T1000 (cell line): ENCODE measurements at regions not wholly inside any gene's neighbourhood (a gene's known extent, or its start where the extent isn't known, plus 50 kb on each side); places are given as distances from the start of the nearest gene placed in this dataset.

Experiments
- DNase-seq: peaks from one replicate; lab custom pipeline; 2025; ENCODE audit warnings: mixed read lengths; lab: John Stamatoyannopoulos, UW

- no peak for DNase-seq
Observed at GRCh38 chr3:162302983-162303624, 806.5 kb downstream of the OTOL1 start.

DNA sequence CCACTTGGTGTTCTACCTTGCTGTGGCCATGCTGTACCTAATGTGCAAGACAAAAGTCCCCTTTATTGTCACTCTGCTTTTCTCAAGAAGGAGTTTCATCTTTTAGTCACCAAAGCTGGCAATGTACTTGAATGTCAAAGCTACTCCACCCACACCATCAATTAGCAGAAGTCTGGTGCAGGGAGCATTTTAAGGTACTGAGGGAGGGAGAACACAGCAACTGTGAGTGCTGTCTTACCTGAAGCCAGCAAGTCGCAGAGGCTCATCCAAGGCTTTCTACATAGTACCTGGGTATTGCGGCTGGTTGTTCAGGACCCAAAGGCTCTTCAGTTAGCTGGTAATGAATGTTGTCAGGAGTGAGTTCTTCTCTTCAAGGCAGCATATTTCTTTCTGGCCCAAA is 820.4 kb downstream of the OTOL1 start:
- DNase-seq, result no peak

- no peak for DNase-seq
Observed at GRCh38 chr3:162328649-162329048, 832.0 kb downstream of the OTOL1 start.

DNA sequence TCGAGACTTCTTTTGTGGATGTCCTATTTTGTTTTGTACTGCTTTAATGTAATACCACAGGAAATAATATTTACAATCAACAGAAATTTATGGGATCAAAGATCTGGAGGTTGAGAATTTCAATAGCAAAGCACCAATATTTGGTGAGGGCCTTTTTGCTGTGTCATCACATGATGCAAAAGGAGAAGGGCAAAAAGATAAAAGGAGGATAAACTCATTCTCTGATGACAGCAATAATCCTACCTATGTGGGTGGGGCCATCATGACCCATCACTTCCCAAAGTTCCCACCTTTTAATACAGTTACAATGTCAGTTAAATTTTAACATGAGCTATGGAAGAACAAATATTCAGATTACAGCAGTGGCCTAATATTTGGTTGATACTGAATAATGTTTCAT is 832.9 kb downstream of the OTOL1 start:
- no peak for DNase-seq

DNA sequence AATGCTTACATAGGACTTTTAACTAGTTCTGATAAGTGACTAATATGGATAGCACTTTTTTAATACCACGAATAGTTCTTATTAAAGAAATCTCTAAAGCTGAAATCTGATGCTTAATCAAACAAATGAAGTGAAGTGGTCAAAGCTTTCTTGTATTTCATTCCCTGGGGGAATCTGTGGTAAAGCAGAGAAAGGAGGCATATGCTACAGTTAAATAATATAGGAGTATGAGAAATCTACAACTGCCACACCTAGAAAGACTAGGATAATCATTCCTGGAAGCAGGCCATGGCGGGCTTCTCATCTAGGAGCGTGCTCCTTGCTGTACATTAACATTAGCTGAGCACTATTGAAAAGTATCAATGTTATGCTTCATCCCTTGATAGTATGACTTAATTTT is 835.7 kb downstream of the OTOL1 start:
- no peak for DNase-seq

DNA sequence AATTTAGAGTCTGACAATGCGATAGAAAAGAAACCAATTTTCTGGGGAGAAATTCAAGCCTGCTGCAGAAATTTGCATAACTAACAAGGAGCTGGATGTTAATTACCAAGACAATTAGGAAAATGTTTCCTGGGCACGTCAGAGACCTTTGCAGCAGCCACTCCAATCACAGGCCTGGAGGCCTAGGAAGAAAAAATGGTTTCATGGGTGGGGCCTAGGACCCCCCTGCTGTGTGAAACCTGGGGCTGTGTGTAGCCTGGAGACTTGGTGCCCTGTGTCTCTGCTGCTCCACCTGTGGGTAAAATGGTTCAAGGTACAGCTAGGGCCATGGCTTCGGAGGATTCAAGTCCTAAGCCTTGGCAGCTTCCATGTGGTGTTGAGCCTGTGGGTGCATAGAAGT is 837.9 kb downstream of the OTOL1 start:
- DNase-seq, result no peak

- DNase-seq, result no peak
Observed at GRCh38 chr3:162337630-162338029, 841.0 kb downstream of the OTOL1 start.

DNA sequence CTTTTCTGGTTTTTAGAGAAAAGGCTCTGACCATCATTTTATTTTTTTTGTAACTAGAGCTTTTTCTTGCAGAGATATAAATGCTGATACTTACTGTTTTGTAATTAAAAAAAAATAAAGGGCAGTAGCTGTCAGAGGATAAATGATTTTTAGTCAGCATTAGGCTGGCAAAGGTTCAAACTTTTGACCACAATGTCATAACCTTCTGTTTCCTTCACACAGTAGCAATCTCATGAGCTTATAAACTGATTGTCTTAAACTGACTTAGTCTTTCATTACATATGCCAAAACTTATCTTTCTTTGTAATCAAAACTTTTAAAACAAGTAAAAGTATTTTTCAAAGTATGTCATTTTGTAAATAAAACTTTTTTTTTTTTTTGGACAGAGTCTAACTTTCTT is 841.9 kb downstream of the OTOL1 start:
- DNase-seq, result no peak

- no peak for DNase-seq
Observed at GRCh38 chr3:162348912-162349311, 852.3 kb downstream of the OTOL1 start.

DNA sequence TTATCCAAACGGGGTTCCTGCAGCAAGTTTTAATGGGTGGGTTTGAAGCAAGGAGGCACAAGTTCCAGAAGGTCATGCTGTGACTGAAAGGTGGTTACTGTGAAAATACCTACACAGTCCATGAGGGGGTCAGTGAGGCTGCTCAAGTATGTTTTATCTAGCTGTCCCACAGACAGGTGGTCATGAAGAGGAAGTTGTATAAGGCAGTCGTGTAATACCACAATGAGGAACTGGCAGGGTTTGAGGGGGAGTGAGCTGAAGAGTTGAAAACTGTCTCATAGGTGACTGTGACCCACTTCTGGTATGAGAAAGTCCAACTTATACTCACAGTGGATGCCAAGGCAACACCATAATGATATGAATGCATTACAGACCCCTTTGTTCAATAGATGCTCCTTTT is 856.8 kb downstream of the OTOL1 start:
- DNase-seq, result no peak

- no peak for DNase-seq
Observed at GRCh38 chr3:162354356-162354755, 857.7 kb downstream of the OTOL1 start.

- no peak for DNase-seq
Observed at GRCh38 chr3:162365066-162365719, 868.6 kb downstream of the OTOL1 start.

DNA sequence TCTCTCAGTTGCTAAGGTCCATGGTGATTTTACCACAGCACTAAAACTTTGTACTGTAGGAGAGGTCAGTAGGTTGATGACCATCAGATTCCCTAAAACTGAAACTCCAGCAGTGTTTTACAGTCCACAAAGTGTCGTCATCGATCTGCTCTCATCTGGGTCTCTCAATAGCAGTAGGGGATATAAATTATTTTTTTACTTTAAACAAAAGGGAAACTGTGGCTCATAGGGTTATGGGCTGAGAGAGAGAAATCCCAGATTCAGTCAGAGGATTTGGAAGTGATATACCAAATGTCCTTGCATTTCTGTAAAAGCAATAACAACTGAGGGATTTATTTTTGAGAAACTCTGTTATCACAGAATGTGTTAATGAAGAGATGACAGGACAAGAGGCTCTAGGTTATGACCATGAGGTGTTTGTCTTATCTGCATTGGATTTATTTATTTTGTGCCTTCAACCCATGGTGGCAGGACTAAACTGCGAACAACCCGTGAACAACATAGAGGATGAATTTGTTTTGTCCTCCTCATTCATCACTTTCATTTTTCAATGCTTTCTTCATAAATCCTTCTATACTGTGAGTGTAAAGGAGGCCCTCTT is 869.7 kb downstream of the OTOL1 start:
- no peak for DNase-seq

- no peak for DNase-seq
Observed at GRCh38 chr3:162367429-162368260, 871.0 kb downstream of the OTOL1 start.

- no peak for DNase-seq
Observed at GRCh38 chr3:162368417-162368816, 871.8 kb downstream of the OTOL1 start.

DNA sequence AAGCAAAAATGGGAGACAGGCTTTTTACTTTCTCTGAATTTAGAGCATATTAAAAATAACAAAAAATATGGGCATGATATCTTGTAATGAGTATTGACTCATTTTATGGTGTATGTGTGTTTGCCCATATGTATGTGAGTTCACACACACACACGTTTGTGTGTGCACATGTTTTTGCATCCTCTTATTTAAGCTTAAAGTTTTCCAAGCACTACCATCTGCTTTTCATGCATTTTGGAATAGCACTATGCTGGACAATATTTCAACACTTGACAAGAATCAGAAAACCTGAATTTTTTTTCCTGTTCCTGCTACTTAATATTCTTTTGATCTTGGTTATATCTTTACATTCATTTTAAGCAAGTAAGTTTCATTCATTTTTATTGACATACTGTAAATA is 872.7 kb downstream of the OTOL1 start:
- no peak for DNase-seq

GRCh38 chr3:162370141-162370540 is 873.5 kb downstream of the OTOL1 start:
- no peak for DNase-seq

GRCh38 chr3:162376761-162377160 is 880.2 kb downstream of the OTOL1 start:
- DNase-seq, result no peak

GRCh38 chr3:162377608-162378007 is 881.0 kb downstream of the OTOL1 start:
- DNase-seq, result no peak

DNA sequence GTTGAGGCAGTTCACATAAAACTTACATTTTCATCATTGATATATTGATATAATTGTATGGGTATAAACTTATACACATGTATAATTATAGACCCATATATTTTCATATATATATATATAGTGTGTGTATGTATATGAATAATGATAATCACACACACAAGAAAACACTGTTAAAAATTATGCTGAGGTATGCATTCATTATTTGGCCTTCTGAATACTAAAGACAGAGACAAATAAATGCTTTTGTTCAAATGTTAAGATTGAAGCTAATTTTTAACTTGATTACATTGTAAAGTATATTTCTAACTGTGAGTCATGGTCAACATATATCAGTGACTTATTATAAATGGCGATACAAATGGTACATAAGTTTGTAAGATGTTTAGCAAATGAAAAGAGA is 888.8 kb downstream of the OTOL1 start:
- DNase-seq, result no peak

GRCh38 chr3:162390891-162391290 is 894.3 kb downstream of the OTOL1 start:
- DNase-seq, result no peak

DNA sequence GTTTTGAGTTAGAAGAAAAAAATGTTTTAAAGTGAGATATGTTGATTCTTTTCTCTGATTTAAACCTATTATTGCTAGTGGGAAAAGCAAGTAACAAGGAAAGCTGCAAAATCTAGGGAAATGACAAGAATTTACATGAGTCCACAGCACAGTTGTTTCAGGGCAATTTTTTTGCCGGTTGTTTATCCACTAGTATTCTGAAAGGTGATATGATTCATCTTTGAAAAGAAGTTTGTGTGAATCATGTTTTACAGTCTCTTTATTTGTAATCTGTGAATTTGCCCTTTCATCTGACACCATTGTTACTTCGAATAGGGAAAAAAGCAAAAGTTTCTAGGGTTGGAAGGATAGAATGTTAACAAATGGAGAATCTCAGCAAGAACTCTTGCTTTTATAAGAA is 894.7 kb downstream of the OTOL1 start:
- DNase-seq, result no peak

DNA sequence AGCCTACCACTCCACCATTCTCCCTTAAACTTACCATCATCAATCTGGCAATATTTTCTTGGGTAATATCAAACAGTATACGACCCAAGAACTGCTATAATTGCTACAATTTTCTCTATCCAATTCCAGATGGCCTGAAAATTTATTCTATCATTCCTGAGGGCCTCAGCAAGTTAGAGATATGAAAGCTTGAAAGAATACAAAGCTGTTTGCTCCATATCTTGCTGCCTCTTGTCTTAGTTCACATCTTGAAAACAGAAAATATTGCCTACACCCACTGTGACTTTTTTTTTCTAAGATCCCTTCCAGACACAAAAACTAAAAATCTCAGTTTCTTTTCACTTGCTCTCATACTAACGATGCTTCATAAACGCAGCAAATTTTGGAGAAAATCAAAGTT is 898.9 kb downstream of the OTOL1 start:
- no peak for DNase-seq
